MM.1S (cell line): ENCODE measurements at regions not wholly inside any gene's neighbourhood (a gene's known extent, or its start where the extent isn't known, plus 50 kb on each side); places are given as distances from the start of the nearest gene placed in this dataset.

Experiments
- DNase-seq: peaks from one replicate; pipeline ENCODE4 v3.0.0-alpha.2; 2015
- H2AFZ ChIP-seq: fragments of 300-600 bp; sonication (generic); 2 replicates; pipeline ENCODE4 v1.6.0; 2016; ENCODE audit warnings: antibody characterized with exemption, low read length
- H3F3A ChIP-seq: fragments of 300-600 bp; sonication (generic); 2 replicates; pipeline ENCODE4 v1.6.1; 2016; ENCODE audit warnings: mild to moderate bottlenecking, antibody characterized with exemption, low read length, moderate library complexity, mixed read lengths; ENCODE audit not compliant: insufficient read depth
- H3K27ac ChIP-seq: fragments of 300-600 bp; sonication (generic); 2 replicates; pipeline ENCODE4 v1.5.1; 2016; ENCODE audit warnings: mild to moderate bottlenecking, low read length
- H3K27me3 ChIP-seq: fragments of 300-600 bp; sonication (generic); replicated peaks from 2 replicates; pipeline ENCODE4 v1.6.0; 2016; ENCODE audit warnings: low read length; ENCODE audit not compliant: insufficient read depth
- H3K36me3 ChIP-seq: fragments of 300-600 bp; sonication (generic); replicated peaks from 2 replicates; pipeline ENCODE4 v1.6.1; 2016; ENCODE audit warnings: mild to moderate bottlenecking, low read length, mixed read lengths; ENCODE audit not compliant: insufficient read depth
- H3K4me1 ChIP-seq: fragments of 300-600 bp; sonication (generic); 2 replicates; pipeline ENCODE4 v1.6.1; 2016; ENCODE audit warnings: low read length, mixed read lengths
- H3K4me2 ChIP-seq: fragments of 300-600 bp; sonication (generic); 2 replicates; pipeline ENCODE4 v1.6.0; 2016; ENCODE audit warnings: low read depth, low read length
- H3K4me3 ChIP-seq: fragments of 300-600 bp; sonication (generic); 2 replicates; pipeline ENCODE4 v1.5.1; 2016; ENCODE audit warnings: low read length, mixed read lengths
- H3K79me2 ChIP-seq: fragments of 300-600 bp; sonication (generic); 2 replicates; pipeline ENCODE4 v1.6.1; 2016; ENCODE audit warnings: mixed run types, low read length, mixed read lengths
- H3K9ac ChIP-seq: fragments of 300-600 bp; sonication (generic); 2 replicates; pipeline ENCODE4 v1.6.1; 2016; ENCODE audit warnings: low read length, mixed read lengths
- H3K9me2 ChIP-seq: fragments of 300-600 bp; sonication (generic); replicated peaks from 2 replicates; pipeline ENCODE4 v1.6.1; 2016; ENCODE audit warnings: mild to moderate bottlenecking, low read length, mixed read lengths; ENCODE audit not compliant: insufficient read depth
- H3K9me3 ChIP-seq: fragments of 300-600 bp; sonication (generic); replicated peaks from 2 replicates; pipeline ENCODE4 v1.6.1; 2016; ENCODE audit warnings: mild to moderate bottlenecking, low read length, mixed read lengths; ENCODE audit not compliant: insufficient read depth
- H4K20me1 ChIP-seq: fragments of 300-600 bp; sonication (generic); 2 replicates; pipeline ENCODE4 v1.6.1; 2016; ENCODE audit warnings: mild to moderate bottlenecking, low read length, moderate library complexity, mixed read lengths; ENCODE audit not compliant: insufficient read depth
- CTCF ChIP-seq: fragments of 300-600 bp; sonication (generic); IDR thresholded peaks from 2 replicates; pipeline ENCODE4 v1.5.1; 2016; ENCODE audit warnings: antibody characterized with exemption, low read length, mixed read lengths
- EZH2 ChIP-seq: fragments of 300-600 bp; sonication (generic); optimal IDR thresholded peaks from 2 replicates; pipeline ENCODE3; 2017; ENCODE audit warnings: low read depth, mild to moderate bottlenecking, antibody characterized with exemption, low read length, mixed read lengths
- EZH2phosphoT487 ChIP-seq: fragments of 300-600 bp; sonication (generic); IDR thresholded peaks from 2 replicates; pipeline ENCODE4 v1.6.1; 2018; ENCODE audit warnings: antibody characterized with exemption, low read length

- H3K79me2 ChIP-seq, result no peaks in the 10 kb centered on the region
- H3K9me3 ChIP-seq, result no peaks in the 10 kb centered on the region
- no peaks in the 10 kb centered on the region for H3K4me1 ChIP-seq
- no peaks in the 10 kb centered on the region for H3K9me2 ChIP-seq
- no peaks in the 10 kb centered on the region for H3F3A ChIP-seq
- H3K9ac ChIP-seq, result no peak overlapping the region
- H3K27me3 ChIP-seq, result no peaks in the 10 kb centered on the region
- TF ChIP-seq EZH2phosphoT487 (no peak), EZH2 (no peak), CTCF (no peak)
- H3K4me2 ChIP-seq, result no peak overlapping the region
- no peaks in the 10 kb centered on the region for H3K36me3 ChIP-seq
- H3K4me3 ChIP-seq, result no peak overlapping the region
- no peak overlapping the region for H2AFZ ChIP-seq
- no peaks in the 10 kb centered on the region for H4K20me1 ChIP-seq
- H3K27ac ChIP-seq, result no peak overlapping the region
- no peak for DNase-seq
Observed at GRCh38 chr1:200480964-200481363, 71.1 kb upstream of the ZNF281 start.

GRCh38 chr1:200479816-200480215, 70.0 kb upstream of the ZNF281 start:
- H2AFZ ChIP-seq, result no peak overlapping the region
- H3K9me2 ChIP-seq, result no peaks in the 10 kb centered on the region
- no peaks in the 10 kb centered on the region for H4K20me1 ChIP-seq
- TF ChIP-seq CTCF, result no peak
- no peak for TF ChIP-seq EZH2phosphoT487
- TF ChIP-seq EZH2, result no peak
- no peak for DNase-seq
- no peaks in the 10 kb centered on the region for H3K79me2 ChIP-seq
- no peak overlapping the region for H3K9ac ChIP-seq
- no peaks in the 10 kb centered on the region for H3K36me3 ChIP-seq
- no peak overlapping the region for H3K4me3 ChIP-seq
- no peaks in the 10 kb centered on the region for H3F3A ChIP-seq
- H3K4me1 ChIP-seq, result no peaks in the 10 kb centered on the region
- H3K9me3 ChIP-seq, result no peaks in the 10 kb centered on the region
- no peaks in the 10 kb centered on the region for H3K27me3 ChIP-seq
- H3K4me2 ChIP-seq, result no peak overlapping the region
- H3K27ac ChIP-seq, result no peak overlapping the region

- Histone ChIP-seq H3K9ac (no peak overlapping the region), H3K79me2 (no peaks in the 10 kb centered on the region), H3K4me2 (no peak overlapping the region), H3K27me3 (no peaks in the 10 kb centered on the region), H3K4me3 (no peak overlapping the region), H3K9me2 (no peaks in the 10 kb centered on the region), H4K20me1 (no peaks in the 10 kb centered on the region), H3F3A (no peaks in the 10 kb centered on the region), H3K36me3 (no peaks in the 10 kb centered on the region), H3K4me1 (no peaks in the 10 kb centered on the region), H3K9me3 (no peaks in the 10 kb centered on the region), H2AFZ (no peak overlapping the region), H3K27ac (no peak overlapping the region)
- TF ChIP-seq EZH2phosphoT487, result no peak
- TF ChIP-seq CTCF, result no peak
- no peak for TF ChIP-seq EZH2
- DNase-seq, result no peak
Observed at GRCh38 chr1:200478945-200479558, 69.2 kb upstream of the ZNF281 start.
